HG03103 (cell line): ENCODE measurements at regions not wholly inside any gene's neighbourhood (a gene's known extent, or its start where the extent isn't known, plus 50 kb on each side); places are given as distances from the start of the nearest gene placed in this dataset.

ENCODE experiments used
- ATAC-seq: cut with Tn5 transposase; IDR thresholded peaks from one replicate; pipeline ENCODE4 v1.9.1; 2021; ENCODE audit warnings: low read depth; ENCODE audit not compliant: unreplicated experiment

DNA sequence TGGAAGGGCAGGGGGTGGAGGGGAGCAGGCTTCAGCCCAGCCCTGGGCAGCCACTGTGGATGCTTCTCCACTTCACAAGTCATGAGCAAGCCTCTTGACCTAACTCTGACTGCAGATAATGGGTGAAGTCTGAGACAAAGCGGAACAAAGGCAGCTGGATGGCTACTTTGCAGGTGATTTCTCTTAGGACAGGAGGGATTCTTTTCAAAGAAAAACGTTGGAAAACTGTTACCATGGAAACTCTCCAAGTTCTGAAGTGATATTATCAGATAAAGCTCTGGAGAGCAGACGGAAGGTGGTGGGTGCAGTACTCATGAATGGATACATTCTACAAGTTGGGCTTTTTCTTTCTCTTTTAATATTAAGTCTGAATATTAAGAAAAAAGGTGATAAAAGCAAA, 254.2 kb upstream of the SLCO3A1 start:
- no peak for ATAC-seq

DNA sequence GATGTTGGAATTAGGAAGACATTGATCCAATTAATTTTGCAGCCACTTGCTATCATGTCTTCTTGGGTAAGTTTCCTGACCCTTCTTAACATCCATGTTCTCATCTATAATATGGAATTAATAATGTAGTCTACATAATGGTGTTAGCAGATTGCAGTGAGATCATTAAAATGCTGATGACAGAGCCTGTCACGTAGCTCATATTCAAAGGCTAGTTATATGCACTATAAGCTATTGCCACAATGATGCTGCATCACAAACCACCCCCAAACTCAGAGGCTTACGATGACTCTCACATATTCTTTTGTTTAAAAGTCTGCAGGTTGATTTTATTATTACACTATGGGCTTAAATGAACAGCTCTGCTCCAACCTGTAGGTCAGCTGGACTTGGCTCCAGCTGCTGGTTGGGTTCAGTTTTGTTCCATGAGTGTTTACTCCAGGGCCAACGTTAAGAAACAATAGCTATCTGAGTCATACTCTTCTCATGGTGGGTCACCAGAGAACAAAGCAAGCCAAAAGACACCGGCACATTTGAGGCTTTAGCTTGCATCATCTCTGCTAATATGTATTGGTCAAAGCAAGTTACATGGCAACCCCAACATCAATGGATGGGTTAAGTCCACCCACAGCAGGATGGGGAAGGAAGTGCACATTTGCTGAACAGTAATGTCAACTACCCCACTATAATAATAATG, 250.0 kb upstream of the SLCO3A1 start:
- ATAC-seq = no peak

DNA sequence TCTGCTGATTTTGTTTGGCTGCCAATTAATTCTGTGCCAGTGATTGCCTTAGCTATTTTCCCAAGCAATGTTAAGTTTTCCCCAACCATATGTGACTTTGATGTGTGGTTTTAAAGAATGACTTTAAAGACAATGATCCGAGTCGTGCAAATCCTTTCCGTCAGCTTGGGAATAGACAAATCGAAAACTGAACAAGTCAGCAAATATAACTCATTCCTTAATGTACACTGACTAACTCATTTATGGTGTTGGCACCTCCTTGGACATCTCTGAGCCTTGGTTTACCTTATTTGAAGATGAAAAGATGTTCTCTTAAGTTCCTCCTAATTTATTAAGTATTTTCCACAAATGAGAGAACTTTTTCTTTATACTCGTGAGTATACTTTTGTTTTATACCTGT, 249.4 kb upstream of the SLCO3A1 start:
- ATAC-seq = no peak

DNA sequence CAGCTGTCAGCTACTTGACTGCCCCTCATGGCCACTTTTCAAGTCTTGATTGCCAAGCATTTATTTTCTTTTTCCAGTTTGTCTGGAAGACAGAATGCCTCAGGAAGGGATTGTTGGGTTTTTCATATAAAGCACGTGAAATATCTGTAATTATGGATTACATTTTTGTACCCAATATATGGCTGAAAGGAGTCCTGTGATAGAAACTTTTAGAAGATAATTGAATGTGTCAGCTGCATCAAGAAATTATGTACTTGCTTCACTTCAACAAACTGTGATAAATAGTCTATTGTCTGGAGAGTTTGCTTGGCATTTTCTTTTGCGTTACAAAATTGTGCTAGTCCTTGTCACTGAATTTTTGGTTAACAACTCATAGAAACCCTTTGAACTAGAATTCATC, 247.9 kb upstream of the SLCO3A1 start:
- ATAC-seq = no peak

DNA sequence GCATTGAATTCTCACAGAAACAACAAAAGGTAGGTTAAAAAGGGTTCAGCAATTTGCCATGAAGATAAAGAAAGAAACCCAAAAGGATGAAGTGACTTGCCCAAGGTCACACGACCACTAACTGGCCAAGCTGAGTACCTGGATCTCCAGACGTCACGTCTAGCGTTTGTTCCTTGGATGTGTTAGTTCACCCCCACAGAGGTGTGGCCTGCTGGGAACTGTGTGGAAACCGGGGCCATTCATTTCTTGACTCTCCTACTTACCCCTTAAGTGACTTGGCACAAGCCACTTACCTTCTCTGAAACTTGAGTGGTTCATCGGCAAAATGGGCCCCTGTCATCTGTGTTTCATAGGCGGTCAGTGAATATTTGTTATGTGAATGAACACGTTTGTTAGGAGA, 244.3 kb upstream of the SLCO3A1 start:
- no peak for ATAC-seq

DNA sequence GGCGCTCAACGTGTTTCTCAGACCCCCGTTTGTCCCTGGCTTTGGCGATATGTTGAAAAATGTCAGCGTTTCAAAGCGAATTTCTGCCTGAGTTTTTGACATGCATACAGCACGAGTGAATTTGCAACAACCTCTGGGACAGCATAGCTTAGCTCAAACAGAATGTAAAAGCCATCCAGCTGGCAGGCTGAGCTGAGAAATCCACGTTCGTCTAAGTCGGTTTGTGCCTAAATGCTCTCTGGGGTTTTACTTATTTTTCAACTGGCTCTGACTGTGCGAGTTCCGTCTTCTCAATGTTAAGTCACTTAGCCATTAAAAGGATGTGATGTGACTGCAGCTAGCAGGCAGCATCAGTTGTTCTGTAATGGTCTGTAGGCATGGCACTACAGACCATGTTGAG, 243.5 kb upstream of the SLCO3A1 start:
- no peak for ATAC-seq

DNA sequence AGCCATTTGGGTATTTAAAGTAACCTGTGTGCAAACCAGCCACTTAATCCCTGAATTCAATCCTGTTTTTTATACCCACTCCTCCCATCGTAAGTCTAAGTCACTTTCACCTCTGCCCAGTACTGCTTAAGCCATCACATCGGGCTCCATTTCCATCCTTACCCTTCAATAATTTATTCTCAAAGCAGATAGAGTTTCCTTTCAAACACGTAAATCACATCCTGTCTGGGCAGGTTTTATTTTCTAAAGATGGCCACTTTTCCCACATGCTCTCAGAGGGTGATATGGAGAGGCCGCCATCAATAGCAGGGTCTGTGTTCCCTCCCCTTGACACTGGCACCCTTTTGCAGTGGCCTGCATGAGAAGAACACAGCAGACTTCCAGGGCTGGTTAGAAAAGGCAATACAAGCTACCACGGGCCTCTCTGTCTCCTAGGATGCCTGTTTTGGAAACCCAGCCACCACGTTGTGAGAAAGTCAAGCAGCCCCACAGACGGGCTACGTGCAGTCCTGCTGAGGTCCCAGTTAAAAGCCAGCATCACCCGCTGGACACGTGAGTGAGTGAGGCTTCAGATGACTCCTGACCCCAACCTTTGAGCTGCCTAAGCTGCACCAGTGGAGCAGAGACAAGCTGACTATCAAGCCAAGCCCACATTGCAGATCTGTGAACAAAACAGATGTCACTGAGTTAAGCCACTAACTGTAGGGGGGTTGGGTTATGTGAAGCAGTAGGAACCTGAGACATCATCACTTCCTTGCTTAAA, 241.8 kb upstream of the SLCO3A1 start:
- ATAC-seq = no peak

DNA sequence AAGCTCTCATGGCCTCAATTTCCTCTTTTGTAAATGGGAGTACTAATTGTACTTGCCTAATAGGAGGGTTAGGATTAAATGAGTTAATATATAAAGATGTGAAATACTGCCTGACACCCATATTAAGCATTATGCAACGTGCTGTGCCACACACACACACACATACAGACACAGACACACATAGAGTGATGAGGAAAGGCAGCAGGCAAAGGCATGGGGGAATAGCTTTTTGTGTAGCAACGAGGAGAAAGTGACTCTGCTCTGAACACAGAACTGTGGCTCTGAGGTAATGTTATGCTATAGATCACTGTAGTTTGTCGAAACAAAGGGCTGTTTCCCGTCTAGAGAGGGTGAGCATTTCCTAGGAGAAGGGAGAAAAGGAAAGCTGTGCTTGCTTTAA, 233.3 kb upstream of the SLCO3A1 start:
- no peak for ATAC-seq

DNA sequence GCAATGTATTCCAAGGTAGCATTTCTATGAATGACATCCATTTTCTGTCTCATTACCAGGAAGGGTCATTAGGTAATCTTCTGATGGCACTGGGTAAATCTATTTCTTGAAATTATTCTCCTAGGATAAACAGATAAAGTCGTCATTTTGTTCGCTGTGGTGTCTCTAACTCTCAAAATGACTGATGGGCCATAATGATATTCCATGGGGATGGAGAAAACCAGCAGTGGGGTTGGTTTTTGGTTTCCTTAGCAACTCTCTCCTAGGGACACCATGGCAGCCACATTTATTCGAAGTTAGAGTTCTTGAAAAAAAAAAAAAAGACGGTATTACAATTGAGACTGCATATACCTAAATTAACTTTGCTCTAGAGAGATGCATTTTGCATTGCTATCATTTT, 231.3 kb upstream of the SLCO3A1 start:
- no peak for ATAC-seq

DNA sequence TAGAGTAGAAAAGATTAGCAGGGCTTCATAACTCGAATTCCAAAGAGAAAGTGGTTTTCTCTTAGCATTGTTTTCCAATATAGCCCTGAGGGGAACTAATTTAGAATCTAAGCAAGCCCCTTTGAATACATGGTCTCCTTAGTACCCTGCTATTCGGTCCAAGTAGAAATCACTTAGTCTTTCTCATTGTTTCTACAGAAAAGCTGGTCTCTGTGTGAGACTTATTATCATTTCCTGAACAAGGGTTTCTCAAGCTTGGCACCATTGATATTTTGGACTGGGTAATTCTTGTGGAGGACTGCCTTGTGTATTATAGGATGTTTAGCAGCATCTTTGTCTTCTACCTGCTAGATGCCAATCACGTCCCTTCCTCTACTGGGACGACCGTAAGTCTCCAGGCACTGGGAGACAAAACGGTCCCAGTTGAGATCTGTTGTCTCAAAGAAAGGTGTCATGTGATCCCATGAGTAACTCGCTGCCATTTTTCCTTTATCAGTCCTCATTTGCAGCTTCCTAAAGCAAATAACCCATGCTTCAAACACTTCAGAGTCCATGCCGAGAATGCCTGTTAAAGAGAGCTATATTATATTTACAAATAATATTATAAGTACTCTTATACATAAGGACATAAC, 230.7 kb upstream of the SLCO3A1 start:
- ATAC-seq = no peak

DNA sequence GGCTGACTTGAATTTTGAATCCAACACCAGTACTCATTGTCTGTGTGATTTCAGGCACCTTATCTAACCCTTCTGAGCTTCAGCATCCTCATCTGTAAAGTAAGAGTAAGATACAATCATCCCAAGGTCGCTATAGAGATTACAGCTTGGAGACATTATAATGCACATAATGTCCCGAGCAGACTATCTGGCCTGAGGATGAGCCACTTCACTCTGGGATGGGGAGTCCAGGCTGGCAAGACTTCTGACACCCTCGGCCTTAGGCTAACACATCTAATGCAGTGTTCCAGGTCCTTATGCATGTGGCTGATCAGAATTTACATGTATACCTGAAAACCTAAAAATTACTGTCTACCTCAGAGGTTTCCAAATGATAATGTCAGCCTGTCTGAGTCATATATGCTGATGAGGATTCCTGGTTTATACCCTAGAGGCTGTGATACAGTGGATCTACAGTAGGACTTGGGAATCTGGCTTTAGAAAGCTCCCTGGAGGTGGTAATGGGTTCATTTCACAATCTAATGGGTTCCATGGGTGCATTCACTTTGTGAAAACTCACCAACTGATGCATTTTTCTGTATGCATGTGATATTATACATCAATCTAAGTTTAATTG, 229.0 kb upstream of the SLCO3A1 start:
- no peak for ATAC-seq

DNA sequence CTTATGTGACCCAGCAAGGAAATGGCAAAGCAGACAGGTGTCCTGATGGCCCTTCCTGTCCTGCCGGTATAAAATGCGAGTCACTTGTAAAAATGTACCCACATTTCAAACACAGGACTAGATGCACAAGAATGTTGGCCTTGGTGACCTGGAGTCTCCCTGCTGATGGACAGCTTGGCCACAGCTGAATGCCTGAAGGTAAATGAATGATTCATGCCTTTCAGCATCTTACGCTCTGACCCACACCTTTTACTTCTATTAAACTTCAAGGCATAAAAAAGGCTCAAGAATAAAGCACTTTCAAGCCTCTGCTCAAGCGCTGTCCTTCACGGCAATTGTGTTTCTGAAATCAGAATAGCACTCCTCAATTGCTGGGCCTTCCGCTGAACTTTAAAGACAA, 228.0 kb upstream of the SLCO3A1 start:
- ATAC-seq = no peak

DNA sequence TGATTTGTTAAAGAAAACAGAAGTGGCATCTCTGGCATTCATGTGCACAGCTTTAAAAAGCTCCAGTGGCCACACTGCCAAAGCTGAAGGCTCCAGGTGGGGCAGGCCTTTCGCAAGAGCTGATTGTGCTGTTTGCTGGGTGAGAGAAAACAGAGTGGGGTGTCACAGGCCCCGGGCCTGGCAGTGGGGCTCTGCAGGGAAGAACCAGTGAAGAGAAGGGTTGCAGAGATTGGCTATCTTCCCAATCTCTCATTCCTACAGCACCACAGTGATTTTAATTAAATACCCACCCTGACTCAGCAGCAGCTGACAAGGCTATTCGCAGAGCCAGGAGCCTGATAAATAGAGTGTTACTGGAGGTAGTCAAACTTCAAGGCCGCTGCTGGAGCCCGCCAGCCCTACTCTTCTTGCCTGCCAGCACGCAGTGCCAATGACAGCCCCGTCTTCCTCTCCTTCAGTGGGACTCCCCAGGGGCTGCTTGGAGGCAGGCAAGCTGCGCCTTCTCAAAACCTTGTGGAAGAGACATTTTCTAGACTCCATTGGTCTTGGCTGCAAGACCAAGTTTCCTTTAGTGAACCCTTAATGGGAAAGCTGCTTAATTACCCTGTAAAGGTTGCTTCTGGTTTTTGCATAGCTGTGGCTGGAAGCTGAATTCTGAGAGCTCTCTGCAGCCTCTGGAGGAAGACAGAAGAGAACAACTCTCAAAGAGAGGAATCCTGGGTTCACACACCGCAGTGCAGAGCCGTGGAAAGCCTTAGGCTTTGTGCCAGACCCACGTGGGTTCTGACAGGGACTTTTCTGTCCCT, 225.8 kb upstream of the SLCO3A1 start:
- no peak for ATAC-seq

DNA sequence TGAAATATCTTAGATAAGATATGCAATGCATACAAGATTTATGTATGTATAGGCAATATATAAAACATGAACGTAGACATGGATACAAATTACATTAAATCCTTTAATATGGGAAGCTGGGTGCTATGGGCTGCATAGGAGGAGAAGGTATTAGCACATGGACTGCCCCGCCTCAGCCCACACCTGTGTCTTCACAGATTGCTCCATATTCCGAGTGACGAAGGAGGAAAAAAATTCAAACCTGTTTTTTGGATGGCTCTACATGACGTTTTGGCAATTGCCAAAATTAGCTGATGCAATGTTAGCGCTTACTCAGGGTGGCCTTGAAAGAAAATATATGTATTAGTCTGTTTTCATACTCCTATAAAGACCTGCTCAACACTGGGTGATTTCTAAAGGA, 223.4 kb upstream of the SLCO3A1 start:
- ATAC-seq = no peak

DNA sequence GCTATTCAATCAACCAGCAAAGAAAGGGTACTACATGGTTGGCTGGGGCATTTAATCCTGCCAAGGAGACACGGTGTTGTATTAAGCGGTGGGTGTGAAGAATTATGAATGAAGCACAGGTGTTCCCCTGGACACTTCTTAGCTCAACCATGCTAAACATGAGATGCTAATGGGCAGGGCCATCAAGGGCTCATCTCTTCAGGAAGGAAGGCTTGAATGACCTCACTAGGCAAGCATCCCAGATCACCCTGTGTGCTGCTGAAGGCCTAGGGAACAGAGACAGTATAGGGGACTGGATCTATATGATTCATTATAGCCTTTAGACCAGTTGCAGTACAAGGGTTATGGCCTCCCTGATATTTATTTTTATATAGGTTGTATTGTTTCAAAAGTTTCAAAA, 221.3 kb upstream of the SLCO3A1 start:
- no peak for ATAC-seq

DNA sequence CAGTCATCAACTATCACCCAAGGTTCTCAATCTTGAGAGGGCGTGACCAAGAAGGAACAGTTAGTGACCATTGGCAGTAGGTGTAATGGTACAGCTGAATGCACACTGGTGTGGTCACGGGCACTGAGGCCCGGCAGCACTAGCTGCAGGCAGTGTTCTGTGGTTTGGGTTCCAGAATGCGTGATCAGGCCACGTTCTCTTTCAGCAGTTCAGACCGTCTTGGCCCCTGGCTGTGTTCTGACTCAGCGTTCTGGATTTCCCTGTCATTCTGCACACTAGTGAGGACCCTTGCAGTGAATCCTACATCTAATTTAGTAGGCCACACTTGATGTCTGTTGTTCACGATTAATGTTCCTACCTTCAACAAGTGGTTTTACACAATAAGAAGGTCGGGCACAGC, 220.5 kb upstream of the SLCO3A1 start:
- no peak for ATAC-seq

DNA sequence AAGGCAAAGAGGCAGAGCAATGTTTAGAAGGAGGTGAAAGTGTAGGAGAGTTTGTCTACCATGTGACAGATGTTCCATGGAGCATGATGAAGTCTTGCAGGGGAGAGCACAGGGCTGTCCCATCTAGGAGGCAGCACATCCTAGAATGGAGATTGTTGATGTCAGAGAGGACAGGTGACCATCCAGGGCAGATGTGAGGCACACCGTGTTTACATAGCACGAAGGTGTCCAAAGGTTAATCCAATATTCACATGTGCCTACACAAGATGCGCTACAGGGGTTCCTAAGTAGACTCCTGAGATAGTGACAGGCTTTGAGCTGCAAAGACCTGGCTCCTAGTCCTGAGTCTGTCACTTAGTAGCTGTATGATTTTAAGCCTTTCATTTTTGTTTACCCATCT, 219.3 kb upstream of the SLCO3A1 start:
- no peak for ATAC-seq

DNA sequence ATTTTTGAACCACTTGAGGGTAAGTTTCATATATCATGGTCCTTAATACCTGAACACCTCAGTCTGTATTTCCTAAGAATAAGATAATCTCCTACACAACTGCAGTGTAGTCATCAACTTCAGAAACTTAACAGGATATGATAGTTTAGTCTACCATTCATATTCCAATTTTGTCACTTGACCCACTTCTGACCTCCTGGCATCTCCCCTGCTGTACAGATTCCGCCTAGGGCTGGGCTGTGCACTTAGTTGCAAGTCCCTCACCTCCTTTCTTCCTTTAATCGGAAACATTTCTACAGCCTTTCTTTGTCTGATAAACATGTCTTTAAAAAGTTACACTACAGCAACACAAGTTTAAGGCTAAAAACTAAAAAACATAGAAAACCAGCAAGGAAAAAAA, 218.4 kb upstream of the SLCO3A1 start:
- ATAC-seq = no peak

DNA sequence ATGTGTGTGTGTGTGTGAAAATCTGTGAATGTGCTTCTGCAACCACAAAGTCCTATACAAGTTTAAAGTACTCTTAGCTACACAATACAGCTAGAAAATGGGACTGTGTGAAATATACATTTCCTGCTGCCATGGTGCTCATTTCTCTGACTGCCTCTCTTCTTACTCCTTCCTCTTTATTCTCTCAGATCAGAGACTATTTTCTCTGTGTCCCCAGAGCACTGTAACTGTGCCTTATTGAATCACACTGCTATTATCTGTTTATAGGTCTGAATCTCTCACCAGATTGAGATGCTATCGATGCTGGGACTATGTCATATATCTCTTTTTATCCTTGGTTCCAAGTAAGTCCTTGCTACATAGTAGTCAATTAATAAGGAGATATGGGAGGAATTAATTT, 217.9 kb upstream of the SLCO3A1 start:
- ATAC-seq = no peak

DNA sequence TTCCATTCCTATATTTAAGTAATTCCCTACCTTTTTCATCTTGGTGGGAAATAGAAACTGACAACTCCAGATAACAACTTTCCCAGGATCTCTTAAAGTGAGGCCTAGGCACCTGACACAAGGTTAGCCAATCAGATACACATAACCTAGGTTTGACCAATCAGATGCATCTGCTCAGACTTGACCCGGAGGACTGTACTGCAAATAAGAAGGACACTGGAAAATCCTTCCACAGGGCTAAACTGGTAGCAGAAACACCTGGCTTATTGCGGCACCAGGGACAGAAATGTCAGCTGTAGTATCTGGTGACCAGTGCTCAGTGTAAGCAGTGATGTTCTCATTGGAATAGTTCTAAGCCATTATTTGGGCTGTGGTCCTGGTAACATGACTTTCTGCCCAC, 204.5 kb upstream of the SLCO3A1 start:
- no peak for ATAC-seq

DNA sequence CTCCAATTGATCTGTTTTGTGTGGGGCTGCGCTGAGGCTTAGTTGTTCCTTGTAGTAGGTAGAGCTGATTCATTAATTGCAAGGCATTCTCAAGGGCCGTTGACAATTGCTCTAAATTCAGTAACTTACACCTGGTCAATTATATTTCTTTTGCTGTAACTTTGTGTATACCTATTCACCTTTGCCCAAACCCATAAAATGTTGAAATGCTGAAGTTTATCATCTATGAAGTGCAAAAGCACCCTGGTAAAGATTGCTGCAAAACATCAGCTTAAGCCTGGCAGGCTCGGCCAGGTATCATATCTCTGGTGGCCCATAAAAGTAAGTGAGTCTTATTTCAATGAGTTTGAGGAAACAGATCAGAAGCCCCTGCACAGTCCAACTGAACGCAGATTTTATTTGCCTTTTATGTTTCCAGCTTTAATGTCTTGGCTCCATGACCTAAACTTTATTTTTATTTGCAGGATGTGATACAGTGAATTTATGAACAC, 203.6 kb upstream of the SLCO3A1 start:
- ATAC-seq = no peak
